K562 (cell line): ENCODE measurements at regions not wholly inside any gene's neighbourhood (a gene's known extent, or its start where the extent isn't known, plus 50 kb on each side); places are given as distances from the start of the nearest gene placed in this dataset.

Source experiments
- ATAC-seq: fragments of 200-7000 bp; cut with Tn5 transposase; 3 replicates; pipeline ENCODE4 v1.9.1; 2020; ENCODE audit warnings: moderate library complexity
- BruUV-seq: library from RNA; stranded (reverse); fragments of 400-500 nt; replicated peaks from 2 replicates; lab custom pipeline; 2021; lab: Mats Ljungman, UMichigan
- CTCF ChIA-PET: fragments of 300-600 bp; formaldehyde crosslinking; extraction: SDS; loops from one replicate; lab custom pipeline; 2021; ENCODE audit warnings: low intra/inter-chr PET ratio; lab: Yijun Ruan, JAX
- POLR2A ChIA-PET: fragments of 300-600, 350-650 bp; sonication (Branson Sonifier 250); formaldehyde crosslinking; extraction: SDS; loops from one replicate; lab custom pipeline; 2021; ENCODE audit warnings: antibody characterized with exemption, inconsistent platforms; lab: Yijun Ruan, JAX
- DNase-seq, 4 experiments: peaks; one replicate each; pipeline versions ENCODE4 v3.0.0 to v3.0.0-alpha.2; 2011 to 2018; ENCODE audit warnings: low spot score in 3 of 4, mixed read lengths in 3 of 4; ENCODE audit errors: extremely low read depth in 1 of 4
- FAIRE-seq: peaks from 2 replicates; lab custom pipeline; 2011; peaks lifted over from hg19 to GRCh38; lab: Jason Lieb, UNC
- H2AFZ ChIP-seq: 2 replicates; pipeline ENCODE4 v1.6.0; 2011; ENCODE audit warnings: low read depth, low read length, control low read depth, inconsistent platforms
- H3K27ac ChIP-seq: fragments of 200-600 bp; 3 replicates; pipeline ENCODE4 v1.8.0; 2011; ENCODE audit warnings: low read depth, mild to moderate bottlenecking, control low read depth, inconsistent platforms, low read length, moderate library complexity, mixed read lengths; ENCODE audit errors: extremely low read depth
- H3K27me3 ChIP-seq, 2 experiments: fragments of 300-600 bp in 1 of 2; 2 replicates in 1 of 2; 3 replicates in 1 of 2; pipeline versions ENCODE4 v1.6.0 to v1.8.0; 2011; ENCODE audit warnings: inconsistent platforms in 2 of 2, low read length in 2 of 2, mild to moderate bottlenecking in 1 of 2, mixed read lengths in 1 of 2, moderate library complexity in 1 of 2; ENCODE audit not compliant: control insufficient read depth in 2 of 2, insufficient read depth in 2 of 2
- H3K36me3 ChIP-seq: fragments of 300-600 bp; 3 replicates; pipeline ENCODE4 v1.8.0; 2011; ENCODE audit warnings: mild to moderate bottlenecking, low read length, inconsistent platforms; ENCODE audit not compliant: control insufficient read depth, insufficient read depth
- H3K4me1 ChIP-seq, 2 experiments: fragments of 200-600 bp in 1 of 2; replicated peaks in 1 of 2; 2 replicates in 1 of 2; 3 replicates in 1 of 2; pipeline versions ENCODE4 v1.5.1 to v1.8.0; 2011; ENCODE audit warnings: inconsistent platforms in 2 of 2, low read length in 2 of 2, mild to moderate bottlenecking in 1 of 2, mixed read lengths in 1 of 2, moderate library complexity in 1 of 2; ENCODE audit not compliant: control insufficient read depth in 2 of 2, insufficient read depth in 2 of 2
- H3K4me2 ChIP-seq: 2 replicates; pipeline ENCODE4 v1.6.1; 2011; ENCODE audit warnings: low read length, control low read depth, inconsistent platforms, mixed read lengths; ENCODE audit not compliant: insufficient read depth
- H3K4me3 ChIP-seq: fragments of 200-600 bp; sonication (generic), shearing (Covaris generic); 2 replicates; pipeline ENCODE4 v1.5.1; 2016; ENCODE audit warnings: control low read depth, inconsistent platforms
- H3K79me2 ChIP-seq: fragments of 200-600 bp; 3 replicates; pipeline ENCODE4 v1.8.0; 2011; ENCODE audit warnings: low read length, inconsistent platforms; ENCODE audit not compliant: control insufficient read depth, insufficient read depth
- H3K9ac ChIP-seq, 2 experiments: 2 replicates each; pipeline versions ENCODE4 v1.6.0 to v1.6.1; 2011; ENCODE audit warnings: low read depth in 2 of 2, low read length in 2 of 2, control low read depth in 1 of 2, inconsistent platforms in 1 of 2, mild to moderate bottlenecking in 1 of 2, mixed read lengths in 1 of 2; ENCODE audit not compliant: insufficient read depth in 1 of 2
- H3K9me1 ChIP-seq: one replicate; pipeline ENCODE4 v1.6.0; 2011; ENCODE audit warnings: inconsistent platforms, mild to moderate bottlenecking, low read length, moderate library complexity; ENCODE audit not compliant: control insufficient read depth, insufficient read depth
- H3K9me3 ChIP-seq: replicated peaks from 2 replicates; pipeline ENCODE4 v1.5.1; 2011; ENCODE audit warnings: low read depth, low read length, inconsistent platforms; ENCODE audit not compliant: control insufficient read depth, insufficient read depth
- H4K20me1 ChIP-seq: replicated peaks from 2 replicates; pipeline ENCODE4 v1.6.1; 2011; ENCODE audit warnings: low read length, inconsistent platforms, mixed read lengths; ENCODE audit not compliant: control insufficient read depth, insufficient read depth
- ARID3A ChIP-seq: IDR thresholded peaks from 2 replicates; pipeline ENCODE4 v1.6.1; 2012; ENCODE audit warnings: low read depth, low read length, improper control_type of control experiment, borderline replicate concordance
- BCOR ChIP-seq: fragments of 450-650 bp; IDR thresholded peaks from 2 replicates; pipeline ENCODE4 v1.6.1; 2016
- CCNT2 ChIP-seq: IDR thresholded peaks from 2 replicates; pipeline ENCODE4 v1.6.1; 2011; ENCODE audit warnings: borderline replicate concordance, low read depth, mild to moderate bottlenecking, moderate library complexity, mixed read lengths, low read length; ENCODE audit not compliant: insufficient read length; ENCODE audit errors: extremely low read depth
- CREM ChIP-seq: IDR thresholded peaks from 2 replicates; pipeline ENCODE4 v1.6.1; 2014; ENCODE audit warnings: antibody characterized with exemption, low read depth
- FOXJ3 ChIP-seq: sonication (generic); formaldehyde crosslinking; IDR thresholded peaks from 2 replicates; pipeline ENCODE4 v1.4.0; 2020; ENCODE audit warnings: mild to moderate bottlenecking, missing genetic modification reagents
- HNRNPUL1 ChIP-seq: fragments of 200-400 bp; formaldehyde crosslinking; IDR thresholded peaks from 2 replicates; pipeline ENCODE4 v1.6.1; 2017; ENCODE audit warnings: low read length
- HOMEZ ChIP-seq: fragments of 250-450 bp; sonication (Bioruptor Pico); IDR thresholded peaks from 2 replicates; pipeline ENCODE4 v1.4.0; 2020; ENCODE audit warnings: mild to moderate bottlenecking, moderate library complexity
- MCM3 ChIP-seq: fragments of 450-650 bp; IDR thresholded peaks from 2 replicates; pipeline ENCODE4 v1.6.1; 2016
- NCOA1 ChIP-seq: fragments of 450-650 bp; IDR thresholded peaks from 2 replicates; pipeline ENCODE4 v1.6.1; 2016; ENCODE audit warnings: low read depth
- NCOA6 ChIP-seq: fragments of 450-650 bp; IDR thresholded peaks from 2 replicates; pipeline ENCODE4 v1.6.1; 2017; ENCODE audit warnings: mild to moderate bottlenecking
- SRSF7 ChIP-seq: fragments of 200-400 bp; formaldehyde crosslinking; optimal IDR thresholded peaks from 2 replicates; pipeline ENCODE3; 2017; ENCODE audit warnings: mild to moderate bottlenecking, low read depth, low read length
- VEZF1 ChIP-seq: fragments of 200-800 bp; sonication (Bioruptor generic); IDR thresholded peaks from 2 replicates; pipeline ENCODE4 v1.6.1; 2017; ENCODE audit warnings: missing genetic modification characterization, missing compliant biosample characterization
- YY1 ChIP-seq, 3 experiments: IDR thresholded peaks; 2 replicates each; pipeline ENCODE4 v1.6.1; 2011; ENCODE audit warnings: low read length in 2 of 3, mild to moderate bottlenecking in 2 of 3, moderate library complexity in 2 of 3, borderline replicate concordance in 1 of 3, control low read depth in 1 of 3, low read depth in 1 of 3; ENCODE audit not compliant: insufficient read depth in 3 of 3, insufficient replicate concordance in 2 of 3, control insufficient read depth in 1 of 3, insufficient read length in 1 of 3; ENCODE audit errors: extremely low read depth in 1 of 3
- ZNF263 ChIP-seq: sonication (generic); formaldehyde crosslinking; IDR thresholded peaks from 2 replicates; pipeline ENCODE4 v1.8.0; 2022; ENCODE audit warnings: mild to moderate bottlenecking, missing genetic modification reagents, borderline replicate concordance
- ZNF395 ChIP-seq: fragments of 200-800 bp; sonication (Bioruptor generic); IDR thresholded peaks from 2 replicates; pipeline ENCODE4 v1.6.1; 2017; ENCODE audit warnings: missing genetic modification characterization, missing compliant biosample characterization
- WGBS: fragments of 100-300 bp; shearing (Covaris generic); methylation state at CpG from one replicate; pipeline ENCODE4 v1.1.6; 2016; ENCODE audit warnings: low coverage, mixed read lengths; ENCODE audit not compliant: insufficient coverage; ENCODE audit errors: missing lambda C conversion rate; 5-methylcytosine and 5-hydroxymethylcytosine counted together
- in situ Hi-C: fragments of 300-500 bp; cut with MboI; formaldehyde crosslinking; loops from 4 replicates; pipeline ENCODE4 v1.15.0; 2018; ENCODE audit warnings: inconsistent platforms, mixed read lengths
- intact Hi-C: fragments of 100-400 bp; cut with micrococcal nuclease; formaldehyde crosslinking; loops from 2 replicates; pipeline ENCODE4 v1.14.2; 2022

GRCh38 chr6:6483733-6484132 is 104.8 kb upstream of the LY86 start (continued):
- TF ChIP-seq HOMEZ (CRISPR knock-in tag): no peak
- TF ChIP-seq BCOR: no peak
- no peak for TF ChIP-seq CCNT2
- TF ChIP-seq NCOA1: no peak
- TF ChIP-seq ZNF263 (CRISPR knock-in tag): no peak
- no peak for TF ChIP-seq YY1 (IDR thresholded peaks at IDR 0.05; ENCODE audit: borderline replicate concordance in 1 of 3, control insufficient read depth in 1 of 3, extremely low read depth in 1 of 3, insufficient read depth in 3 of 3, insufficient read length in 1 of 3, insufficient replicate concordance in 2 of 3, low read depth in 1 of 3, low read length in 2 of 3)
- no peak for TF ChIP-seq ZNF395 (CRISPR knock-in tag)

- DNase-seq: no peak
- H3K9me1 ChIP-seq: no peaks in the 10 kb centered on the region
- no peaks in the 10 kb centered on the region for H3K9me3 ChIP-seq
- BruUV-seq: no TSS peak
- H3K4me3 ChIP-seq: no peak overlapping the region
- no peaks in the 10 kb centered on the region for H4K20me1 ChIP-seq
- H3K27ac ChIP-seq: no peak overlapping the region
- no peaks in the 10 kb centered on the region for H3K79me2 ChIP-seq
- ChIA-PET CTCF (no interaction called here), POLR2A (no interaction called here)
- no peak overlapping the region for H3K9ac ChIP-seq
- FAIRE-seq: no peak
- ATAC-seq: no peak
- H3K4me2 ChIP-seq: no peak overlapping the region
- H3K27me3 ChIP-seq: no peaks in the 10 kb centered on the region; a peak in 1 of 5 replicates
- H3K36me3 ChIP-seq: no peaks in the 10 kb centered on the region
- 1% methylated on average over 4 of the region's 4 CpGs for WGBS
- no peak overlapping the region for H2AFZ ChIP-seq
- in situ Hi-C loops: no loop called here
- intact Hi-C loops: no loop called here
- H3K4me1 ChIP-seq: no peaks in the 10 kb centered on the region
- TF ChIP-seq CREM: no peak
- TF ChIP-seq FOXJ3: no peak
- no peak for TF ChIP-seq ARID3A
- no peak for TF ChIP-seq NCOA6
- no peak for TF ChIP-seq SRSF7
- TF ChIP-seq VEZF1 (CRISPR knock-in tag): no peak
- TF ChIP-seq MCM3: no peak
- TF ChIP-seq HNRNPUL1: no peak
These were observed 103.8 kb upstream of the LY86 start for GRCh38 chr6:6484681-6485080.
